ENCODE measurements at regions not wholly inside any gene's neighbourhood (a gene's known extent, or its start where the extent isn't known, plus 50 kb on each side); places are given as distances from the start of the nearest gene placed in this dataset.

GRCh38 chr6:1053586-1053985, 258.3 kb upstream of the FOXQ1 start:
- no peak for DNase-seq (ENCODE audit: low read depth)
- no peak for TF ChIP-seq CTCF (conservative IDR thresholded peaks at IDR 0.05; ENCODE audit: low read depth, low read length)
- H3K4me3 ChIP-seq (ENCODE audit: low read depth, low read length), result no peak overlapping the region

- TF ChIP-seq CTCF (conservative IDR thresholded peaks at IDR 0.05; ENCODE audit: low read depth, low read length), result no peak
- DNase-seq (ENCODE audit: low read depth), result no peak
- no peak overlapping the region for H3K4me3 ChIP-seq (ENCODE audit: low read depth, low read length)
Measured at GRCh38 chr6:1052262-1052661, 259.6 kb upstream of the FOXQ1 start.

GRCh38 chr6:1049900-1050299, 262.0 kb upstream of the FOXQ1 start:
- no peak for TF ChIP-seq CTCF (conservative IDR thresholded peaks at IDR 0.05; ENCODE audit: low read depth, low read length)
- H3K4me3 ChIP-seq (ENCODE audit: low read depth, low read length), result no peak overlapping the region
- DNase-seq (ENCODE audit: low read depth), result no peak

- no peak overlapping the region for H3K4me3 ChIP-seq (ENCODE audit: low read depth, low read length)
- DNase-seq (ENCODE audit: low read depth), result no peak
Measured at GRCh38 chr6:1049170-1049569, 262.7 kb upstream of the FOXQ1 start.

GRCh38 chr6:1047981-1048541, 263.8 kb upstream of the FOXQ1 start:
- no peak for TF ChIP-seq CTCF (conservative IDR thresholded peaks at IDR 0.05; ENCODE audit: low read depth, low read length)
- DNase-seq (ENCODE audit: low read depth), result peak; percentile 54
- no peak overlapping the region for H3K4me3 ChIP-seq (ENCODE audit: low read depth, low read length)

More at GRCh38 chr6:1049170-1049569, 262.7 kb upstream of the FOXQ1 start:
- TF ChIP-seq CTCF (conservative IDR thresholded peaks at IDR 0.05; ENCODE audit: low read depth, low read length), result no peak

GRCh38 chr6:1045239-1045638, 266.7 kb upstream of the FOXQ1 start:
- no peak for TF ChIP-seq CTCF (conservative IDR thresholded peaks at IDR 0.05; ENCODE audit: low read depth, low read length)
- H3K4me3 ChIP-seq (ENCODE audit: low read depth, low read length), result no peak overlapping the region
- DNase-seq (ENCODE audit: low read depth), result no peak

- H3K4me3 ChIP-seq (ENCODE audit: low read depth, low read length), result no peak overlapping the region
- DNase-seq (ENCODE audit: low read depth), result no peak
- TF ChIP-seq CTCF (conservative IDR thresholded peaks at IDR 0.05; ENCODE audit: low read depth, low read length), result no peak
Measured at GRCh38 chr6:1044040-1044836, 267.7 kb upstream of the FOXQ1 start.
